ENCODE measurements at regions not wholly inside any gene's neighbourhood (a gene's known extent, or its start where the extent isn't known, plus 50 kb on each side); places are given as distances from the start of the nearest gene placed in this dataset.

DNA sequence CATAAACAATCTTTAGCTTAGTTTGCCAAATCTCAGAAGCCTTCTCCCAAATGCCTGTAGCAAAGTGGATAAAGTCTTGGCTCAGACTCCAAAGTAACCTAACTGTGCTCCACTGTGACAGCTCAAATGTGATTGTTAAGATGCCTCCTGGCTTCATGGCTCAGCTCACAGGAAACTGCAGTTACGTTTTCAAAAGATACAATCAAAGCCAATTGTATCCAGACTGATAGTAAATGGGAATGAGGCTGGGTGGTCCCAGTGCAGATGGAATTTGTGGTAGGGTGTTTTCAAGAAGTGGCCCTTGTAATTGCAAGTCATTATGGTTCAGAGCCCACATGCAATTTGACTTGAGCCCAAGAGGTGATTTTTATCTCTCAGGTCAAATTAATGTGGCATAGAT, 151.2 kb upstream of the TAB2 start:
- ATAC-seq (no peak), DNase-seq (ENCODE audit: low spot score) (no peak)
- Histone ChIP-seq H3K9me2 (ENCODE audit: insufficient read depth) (no peaks in the 10 kb centered on the region), H4K20me1 (replicated peaks; ENCODE audit: insufficient read depth) (no peaks in the 10 kb centered on the region), H3K27me3 (ENCODE audit: insufficient read depth) (no peaks in the 10 kb centered on the region), H3F3A (replicated peaks; ENCODE audit: low read depth) (no peaks in the 10 kb centered on the region), H3K4me2 (no peak overlapping the region), H2AFZ (peak overlapping the region; percentile 77), H3K4me1 (ENCODE audit: insufficient read depth) (no peaks in the 10 kb centered on the region), H3K79me2 (replicated peaks; ENCODE audit: insufficient read depth) (no peaks in the 10 kb centered on the region), H3K4me3 (no peak overlapping the region), H3K27ac (ENCODE audit: low read depth) (no peak overlapping the region), H3K36me3 (ENCODE audit: insufficient read depth) (no peaks in the 10 kb centered on the region)
- Mint-ChIP-seq H3K4me3 (no peak overlapping the region), H3K27ac (no peak overlapping the region), H3K27me3 (ENCODE audit: insufficient read depth, low read depth, poor library complexity) (no peaks in the 10 kb centered on the region), H3K4me1 (peaks cover 4% of the 10 kb centered on the region; the same call in 2 of the 3 replicates), H3K36me3 (ENCODE audit: low read depth) (no peaks in the 10 kb centered on the region; the same call in 2 of the 3 replicates), H3K9me3 (no peaks in the 10 kb centered on the region)
- TF ChIP-seq EZH2 (IDR thresholded peaks at IDR 0.05; ENCODE audit: low read depth, unreplicated experiment) (no peak), NANOG (IDR thresholded peaks at IDR 0.05; ENCODE audit: borderline replicate concordance) (no peak), ETS1 (IDR thresholded peaks at IDR 0.05) (no peak), JUNB (IDR thresholded peaks at IDR 0.05; ENCODE audit: unreplicated experiment) (no peak)
- TF ChIP-seq, protein P1, sequence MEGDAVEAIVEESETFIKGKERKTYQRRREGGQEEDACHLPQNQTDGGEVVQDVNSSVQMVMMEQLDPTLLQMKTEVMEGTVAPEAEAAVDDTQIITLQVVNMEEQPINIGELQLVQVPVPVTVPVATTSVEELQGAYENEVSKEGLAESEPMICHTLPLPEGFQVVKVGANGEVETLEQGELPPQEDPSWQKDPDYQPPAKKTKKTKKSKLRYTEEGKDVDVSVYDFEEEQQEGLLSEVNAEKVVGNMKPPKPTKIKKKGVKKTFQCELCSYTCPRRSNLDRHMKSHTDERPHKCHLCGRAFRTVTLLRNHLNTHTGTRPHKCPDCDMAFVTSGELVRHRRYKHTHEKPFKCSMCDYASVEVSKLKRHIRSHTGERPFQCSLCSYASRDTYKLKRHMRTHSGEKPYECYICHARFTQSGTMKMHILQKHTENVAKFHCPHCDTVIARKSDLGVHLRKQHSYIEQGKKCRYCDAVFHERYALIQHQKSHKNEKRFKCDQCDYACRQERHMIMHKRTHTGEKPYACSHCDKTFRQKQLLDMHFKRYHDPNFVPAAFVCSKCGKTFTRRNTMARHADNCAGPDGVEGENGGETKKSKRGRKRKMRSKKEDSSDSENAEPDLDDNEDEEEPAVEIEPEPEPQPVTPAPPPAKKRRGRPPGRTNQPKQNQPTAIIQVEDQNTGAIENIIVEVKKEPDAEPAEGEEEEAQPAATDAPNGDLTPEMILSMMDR (conservative IDR thresholded peaks at IDR 0.05; ENCODE audit: low read depth in 2 of 2): no peak
- TF ChIP-seq, protein P2, sequence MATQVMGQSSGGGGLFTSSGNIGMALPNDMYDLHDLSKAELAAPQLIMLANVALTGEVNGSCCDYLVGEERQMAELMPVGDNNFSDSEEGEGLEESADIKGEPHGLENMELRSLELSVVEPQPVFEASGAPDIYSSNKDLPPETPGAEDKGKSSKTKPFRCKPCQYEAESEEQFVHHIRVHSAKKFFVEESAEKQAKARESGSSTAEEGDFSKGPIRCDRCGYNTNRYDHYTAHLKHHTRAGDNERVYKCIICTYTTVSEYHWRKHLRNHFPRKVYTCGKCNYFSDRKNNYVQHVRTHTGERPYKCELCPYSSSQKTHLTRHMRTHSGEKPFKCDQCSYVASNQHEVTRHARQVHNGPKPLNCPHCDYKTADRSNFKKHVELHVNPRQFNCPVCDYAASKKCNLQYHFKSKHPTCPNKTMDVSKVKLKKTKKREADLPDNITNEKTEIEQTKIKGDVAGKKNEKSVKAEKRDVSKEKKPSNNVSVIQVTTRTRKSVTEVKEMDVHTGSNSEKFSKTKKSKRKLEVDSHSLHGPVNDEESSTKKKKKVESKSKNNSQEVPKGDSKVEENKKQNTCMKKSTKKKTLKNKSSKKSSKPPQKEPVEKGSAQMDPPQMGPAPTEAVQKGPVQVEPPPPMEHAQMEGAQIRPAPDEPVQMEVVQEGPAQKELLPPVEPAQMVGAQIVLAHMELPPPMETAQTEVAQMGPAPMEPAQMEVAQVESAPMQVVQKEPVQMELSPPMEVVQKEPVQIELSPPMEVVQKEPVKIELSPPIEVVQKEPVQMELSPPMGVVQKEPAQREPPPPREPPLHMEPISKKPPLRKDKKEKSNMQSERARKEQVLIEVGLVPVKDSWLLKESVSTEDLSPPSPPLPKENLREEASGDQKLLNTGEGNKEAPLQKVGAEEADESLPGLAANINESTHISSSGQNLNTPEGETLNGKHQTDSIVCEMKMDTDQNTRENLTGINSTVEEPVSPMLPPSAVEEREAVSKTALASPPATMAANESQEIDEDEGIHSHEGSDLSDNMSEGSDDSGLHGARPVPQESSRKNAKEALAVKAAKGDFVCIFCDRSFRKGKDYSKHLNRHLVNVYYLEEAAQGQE (IDR thresholded peaks at IDR 0.05; ENCODE audit: unreplicated experiment): no peak

- H3K4me1 Mint-ChIP-seq: peaks cover 4% of the 10 kb centered on the region; the same call in 2 of the 3 replicates
- Histone ChIP-seq H3F3A (replicated peaks; ENCODE audit: low read depth) (no peaks in the 10 kb centered on the region), H3K27ac (ENCODE audit: low read depth) (no peak overlapping the region), H4K20me1 (replicated peaks; ENCODE audit: insufficient read depth) (no peaks in the 10 kb centered on the region), H3K79me2 (replicated peaks; ENCODE audit: insufficient read depth) (no peaks in the 10 kb centered on the region), H3K4me3 (no peak overlapping the region), H3K4me2 (no peak overlapping the region), H2AFZ (peak overlapping the region; percentile 77), H3K27me3 (ENCODE audit: insufficient read depth) (no peaks in the 10 kb centered on the region), H3K36me3 (ENCODE audit: insufficient read depth) (no peaks in the 10 kb centered on the region), H3K4me1 (ENCODE audit: insufficient read depth) (no peaks in the 10 kb centered on the region), H3K9me2 (ENCODE audit: insufficient read depth) (no peaks in the 10 kb centered on the region)
- no peak overlapping the region for H3K4me3 Mint-ChIP-seq
- no peak for ATAC-seq
- no peak overlapping the region for H3K27ac Mint-ChIP-seq
- no peak for DNase-seq (ENCODE audit: low spot score)
- TF ChIP-seq CREB1 (CRISPR knock-in tag; IDR thresholded peaks at IDR 0.05; ENCODE audit: low read depth) (no peak), EZH2phosphoT487 (IDR thresholded peaks at IDR 0.05; ENCODE audit: unreplicated experiment) (no peak), STAT1 (IDR thresholded peaks at IDR 0.05; ENCODE audit: unreplicated experiment) (no peak), ZNF114 (CRISPR knock-in tag; IDR thresholded peaks at IDR 0.05) (no peak), POLR2AphosphoS5 (IDR thresholded peaks at IDR 0.05; ENCODE audit: low read depth) (no peak), EZH2 (IDR thresholded peaks at IDR 0.05; ENCODE audit: low read depth, unreplicated experiment) (no peak), NANOG (IDR thresholded peaks at IDR 0.05; ENCODE audit: borderline replicate concordance) (no peak), JUNB (IDR thresholded peaks at IDR 0.05; ENCODE audit: unreplicated experiment) (no peak)
- TF ChIP-seq, protein P1 (conservative IDR thresholded peaks at IDR 0.05; ENCODE audit: low read depth in 2 of 2): no peak
- H3K36me3 Mint-ChIP-seq (ENCODE audit: low read depth): no peaks in the 10 kb centered on the region; the same call in 2 of the 3 replicates
- H3K27me3 Mint-ChIP-seq (ENCODE audit: insufficient read depth, low read depth, poor library complexity): no peaks in the 10 kb centered on the region
- H3K9me3 Mint-ChIP-seq: no peaks in the 10 kb centered on the region
Observed at GRCh38 chr6:149166747-149167146, 150.8 kb upstream of the TAB2 start.
